Lower leg skin (tissue), 3 donors: ENCODE measurements at regions not wholly inside any gene's neighbourhood (a gene's known extent, or its start where the extent isn't known, plus 50 kb on each side); places are given as distances from the start of the nearest gene placed in this dataset.

ENCODE experiments used
- CTCF ChIP-seq, 3 donors: fragments of 450-650 bp; IDR thresholded peaks; one replicate each; pipeline ENCODE4 v1.5.1; 2016; ENCODE audit warnings: antibody characterized with exemption in 3 of 3, mild to moderate bottlenecking in 3 of 3, moderate library complexity in 2 of 3
- POLR2A ChIP-seq, 2 donors: fragments of 450-650 bp; IDR thresholded peaks; one replicate each; pipeline ENCODE4 v1.6.1; 2016 to 2017; ENCODE audit warnings: antibody characterized with exemption in 2 of 2, mild to moderate bottlenecking in 1 of 2, moderate library complexity in 1 of 2

- TF ChIP-seq POLR2A (IDR thresholded peaks at IDR 0.05) (no peak), CTCF (IDR thresholded peaks at IDR 0.05) (no peak)
Measured at GRCh38 chr6:87995461-87995860, 52.2 kb upstream of the SPACA1 start.
